Chondrocyte (in vitro differentiated cells): ENCODE measurements at regions not wholly inside any gene's neighbourhood (a gene's known extent, or its start where the extent isn't known, plus 50 kb on each side); places are given as distances from the start of the nearest gene placed in this dataset.

Experiments used
- DNase-seq: peaks from one replicate; pipeline ENCODE4 v3.0.0; 2021; ENCODE audit warnings: mixed read lengths, low spot score
- H3K27ac Mint-ChIP-seq: one replicate; pipeline ENCODE4 v1.8.0; 2021; ENCODE audit warnings: mild to moderate bottlenecking, moderate library complexity, mixed read lengths; ENCODE audit not compliant: unreplicated experiment
- H3K27me3 Mint-ChIP-seq: 2 replicates; pipeline ENCODE4 v1.8.0; 2021; ENCODE audit warnings: low read depth, mixed read lengths
- H3K36me3 Mint-ChIP-seq: 2 replicates; pipeline ENCODE4 v1.8.0; 2021; ENCODE audit warnings: low read depth, mixed read lengths
- H3K4me1 Mint-ChIP-seq: 2 replicates; pipeline ENCODE4 v1.8.0; 2021; ENCODE audit warnings: low read depth, mild to moderate bottlenecking, mixed read lengths
- H3K4me3 Mint-ChIP-seq: one replicate; pipeline ENCODE4 v1.8.0; 2021; ENCODE audit warnings: mild to moderate bottlenecking, moderate library complexity, mixed read lengths; ENCODE audit not compliant: unreplicated experiment
- H3K9me3 Mint-ChIP-seq: 2 replicates; pipeline ENCODE4 v1.8.0; 2021; ENCODE audit warnings: low read depth, mixed read lengths
- TF ChIP-seq, protein P1 (sequence below): fragments of 200-600 bp; sonication (generic); IDR thresholded peaks from 2 replicates; pipeline ENCODE4 v1.5.0; 2021; ENCODE audit warnings: antibody characterized with exemption, mild to moderate bottlenecking, moderate library complexity

DNA sequence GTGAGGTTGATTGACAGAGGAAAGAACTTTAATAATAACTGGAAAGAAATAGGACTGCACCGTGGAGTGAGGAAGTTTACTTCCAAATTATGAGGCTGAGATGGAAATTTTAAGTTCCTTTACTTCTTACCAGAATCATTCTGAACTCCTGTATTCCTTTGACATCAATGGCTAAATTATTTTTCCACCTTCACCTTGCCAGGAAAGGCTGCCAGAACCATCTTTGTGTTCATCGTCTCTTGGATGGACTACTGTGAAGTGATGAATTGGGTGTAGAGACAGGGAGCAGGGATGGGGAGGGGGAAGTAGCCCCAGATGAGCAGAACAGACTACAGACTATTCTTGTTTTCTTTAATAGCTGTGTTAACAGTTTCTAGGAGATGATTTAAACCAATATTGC, 102.1 kb upstream of the CEP162 start:
- Mint-ChIP-seq H3K4me1 (no peaks in the 10 kb centered on the region), H3K27ac (no peak overlapping the region), H3K4me3 (no peak overlapping the region), H3K27me3 (peaks cover 8% of the 10 kb centered on the region), H3K36me3 (no peaks in the 10 kb centered on the region), H3K9me3 (no peaks in the 10 kb centered on the region)
- TF ChIP-seq, protein P1, sequence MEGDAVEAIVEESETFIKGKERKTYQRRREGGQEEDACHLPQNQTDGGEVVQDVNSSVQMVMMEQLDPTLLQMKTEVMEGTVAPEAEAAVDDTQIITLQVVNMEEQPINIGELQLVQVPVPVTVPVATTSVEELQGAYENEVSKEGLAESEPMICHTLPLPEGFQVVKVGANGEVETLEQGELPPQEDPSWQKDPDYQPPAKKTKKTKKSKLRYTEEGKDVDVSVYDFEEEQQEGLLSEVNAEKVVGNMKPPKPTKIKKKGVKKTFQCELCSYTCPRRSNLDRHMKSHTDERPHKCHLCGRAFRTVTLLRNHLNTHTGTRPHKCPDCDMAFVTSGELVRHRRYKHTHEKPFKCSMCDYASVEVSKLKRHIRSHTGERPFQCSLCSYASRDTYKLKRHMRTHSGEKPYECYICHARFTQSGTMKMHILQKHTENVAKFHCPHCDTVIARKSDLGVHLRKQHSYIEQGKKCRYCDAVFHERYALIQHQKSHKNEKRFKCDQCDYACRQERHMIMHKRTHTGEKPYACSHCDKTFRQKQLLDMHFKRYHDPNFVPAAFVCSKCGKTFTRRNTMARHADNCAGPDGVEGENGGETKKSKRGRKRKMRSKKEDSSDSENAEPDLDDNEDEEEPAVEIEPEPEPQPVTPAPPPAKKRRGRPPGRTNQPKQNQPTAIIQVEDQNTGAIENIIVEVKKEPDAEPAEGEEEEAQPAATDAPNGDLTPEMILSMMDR = no peak
- no peak for DNase-seq

DNA sequence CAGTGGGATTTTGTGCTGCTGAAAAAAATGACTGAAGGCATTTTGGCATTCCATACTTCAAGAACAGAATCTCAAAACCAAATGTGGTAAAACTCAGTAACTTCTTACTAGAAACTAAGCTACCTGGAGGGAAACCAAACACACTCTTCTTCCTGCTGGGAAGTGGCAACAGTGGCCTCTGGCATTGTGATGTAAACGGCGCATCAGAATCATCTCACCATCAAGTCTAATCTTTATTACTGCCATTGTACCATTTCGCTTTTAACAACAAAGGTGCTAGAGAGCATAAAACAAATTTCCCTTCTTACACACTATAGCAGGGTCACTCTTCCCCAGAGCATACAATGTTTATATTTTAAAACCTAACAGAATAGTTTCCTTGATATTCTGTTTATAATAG, 101.6 kb upstream of the CEP162 start:
- Mint-ChIP-seq H3K4me3 (no peak overlapping the region), H3K9me3 (no peaks in the 10 kb centered on the region), H3K27me3 (peaks cover 8% of the 10 kb centered on the region), H3K27ac (no peak overlapping the region), H3K4me1 (no peaks in the 10 kb centered on the region), H3K36me3 (no peaks in the 10 kb centered on the region)
- DNase-seq = no peak
- TF ChIP-seq, protein P1 = no peak

DNA sequence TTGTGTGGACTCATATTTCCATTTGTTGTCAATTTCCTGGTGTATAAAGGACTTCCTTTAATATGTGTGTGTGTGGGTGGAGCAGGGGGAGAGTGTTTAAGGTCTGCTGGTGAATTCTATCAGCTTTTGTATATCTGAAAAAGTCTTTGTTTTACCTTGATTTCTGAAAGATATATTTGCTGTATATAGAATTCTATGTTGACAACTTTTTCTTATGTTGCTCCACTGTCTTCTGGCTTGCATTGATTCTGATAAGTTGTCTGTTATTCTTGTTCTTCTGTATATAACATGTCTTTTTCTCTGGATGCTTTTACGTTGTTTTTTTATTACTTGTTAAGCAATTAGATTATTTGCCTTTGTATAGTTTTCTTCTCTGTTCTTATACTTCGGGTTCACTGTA, 90.0 kb upstream of the CEP162 start:
- no peak for DNase-seq
- TF ChIP-seq, protein P1 = no peak
- peaks cover 12% of the 10 kb centered on the region for H3K27me3 Mint-ChIP-seq
- no peak overlapping the region for H3K4me3 Mint-ChIP-seq
- H3K4me1 Mint-ChIP-seq = no peaks in the 10 kb centered on the region
- H3K27ac Mint-ChIP-seq = no peak overlapping the region
- H3K9me3 Mint-ChIP-seq = peaks cover 21% of the 10 kb centered on the region
- H3K36me3 Mint-ChIP-seq = no peaks in the 10 kb centered on the region

DNA sequence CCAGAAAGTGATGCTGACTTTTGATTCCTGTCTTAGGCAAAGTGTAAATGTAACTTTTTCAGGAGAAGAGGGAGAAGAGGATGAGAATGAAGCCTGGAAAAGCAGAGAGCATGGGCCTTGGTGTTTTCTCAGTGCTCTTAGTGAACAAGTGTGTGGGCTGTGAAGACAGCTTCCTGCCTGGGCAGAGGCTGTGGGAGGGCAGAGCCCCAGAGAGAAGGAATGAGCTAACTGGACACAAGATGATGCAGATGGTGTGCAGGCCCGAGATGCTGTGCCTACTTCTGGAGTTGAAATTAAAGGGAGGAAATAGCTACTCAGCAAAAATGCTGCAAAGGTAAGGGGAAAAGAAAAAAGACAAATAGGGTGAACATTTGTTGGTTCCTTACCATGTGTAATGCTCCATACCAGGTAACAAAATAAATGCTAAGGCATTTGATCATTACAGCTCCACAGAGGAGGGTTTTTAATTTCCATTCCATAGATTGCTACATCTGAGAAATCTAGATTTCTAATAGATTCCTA, 87.0 kb upstream of the CEP162 start:
- no peaks in the 10 kb centered on the region for H3K36me3 Mint-ChIP-seq
- no peak overlapping the region for H3K27ac Mint-ChIP-seq
- TF ChIP-seq, protein P1 = no peak
- peaks cover 13% of the 10 kb centered on the region for H3K27me3 Mint-ChIP-seq
- H3K4me3 Mint-ChIP-seq = no peak overlapping the region
- H3K4me1 Mint-ChIP-seq = no peaks in the 10 kb centered on the region
- DNase-seq = no peak
- peaks cover 19% of the 10 kb centered on the region for H3K9me3 Mint-ChIP-seq

DNA sequence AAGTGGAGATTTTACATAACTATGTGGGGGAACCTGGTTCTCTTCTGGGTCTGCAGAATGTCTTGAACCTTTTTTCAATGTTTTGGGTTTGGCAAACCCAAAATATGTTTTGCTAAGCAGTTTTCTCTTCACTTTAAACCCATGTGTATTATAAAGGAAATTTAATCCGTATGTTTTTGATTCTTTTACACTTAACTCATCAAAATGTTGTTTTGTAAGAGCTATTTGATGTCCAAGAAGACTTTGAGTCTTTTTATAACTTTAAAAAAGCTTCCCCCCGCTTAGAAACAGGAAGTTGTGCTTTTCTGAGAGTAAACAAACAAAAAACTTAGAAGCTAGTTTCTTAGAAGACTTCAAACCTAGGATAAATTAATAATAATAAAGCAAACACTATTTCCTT, 81.9 kb upstream of the CEP162 start:
- Mint-ChIP-seq H3K9me3 (peaks cover 3% of the 10 kb centered on the region), H3K4me3 (no peak overlapping the region), H3K4me1 (no peaks in the 10 kb centered on the region), H3K36me3 (no peaks in the 10 kb centered on the region), H3K27ac (no peak overlapping the region), H3K27me3 (peaks cover 12% of the 10 kb centered on the region)
- TF ChIP-seq, protein P1 = no peak
- no peak for DNase-seq
